Naive thymus-derived CD4-positive, alpha-beta T cell (primary cell): ENCODE measurements at regions not wholly inside any gene's neighbourhood (a gene's known extent, or its start where the extent isn't known, plus 50 kb on each side); places are given as distances from the start of the nearest gene placed in this dataset.
"Not testable (repeated sequence)": the region's sequence is repeated elsewhere in the genome, so short reads cannot be mapped to it uniquely, and the experiment has no call there.

Experiments
- ATAC-seq: fragments of 150-1000 bp; cut with Tn5 transposase; 2 replicates; pipeline ENCODE4 v1.10.0; 2021; ENCODE audit warnings: mild to moderate bottlenecking, moderate library complexity
- CTCF ChIA-PET: fragments of 350-600 bp; sonication (Branson Sonifier 250); formaldehyde crosslinking; loops from one replicate; lab custom pipeline; 2021; ENCODE audit warnings: antibody characterized with exemption; lab: Charles Lee
- POLR2A ChIA-PET: fragments of 350-600 bp; sonication (Branson Sonifier 250); formaldehyde crosslinking; loops from one replicate; lab custom pipeline; 2021; ENCODE audit warnings: antibody characterized with exemption, inconsistent platforms; lab: Charles Lee
- DNase-seq, 9 donors: peaks; one replicate each; pipeline versions ENCODE4 v3.0.0 to v3.0.0-alpha.2; 2020 to 2022; ENCODE audit warnings: mixed read lengths in 1 of 9
- H3K27ac ChIP-seq: one replicate; pipeline ENCODE4 v1.7.0; 2013; ENCODE audit warnings: mild to moderate bottlenecking, low read depth, low read length, moderate library complexity
- H3K27me3 ChIP-seq, 2 donors: one replicate each; pipeline ENCODE4 v1.7.0; 2013; ENCODE audit warnings: low read length in 2 of 2, mild to moderate bottlenecking in 2 of 2, moderate library complexity in 2 of 2; ENCODE audit not compliant: control insufficient read depth in 2 of 2, insufficient read depth in 2 of 2
- H3K36me3 ChIP-seq, 3 experiments: 1 replicate in 2 of 3; 2 replicates in 1 of 3; pipeline ENCODE4 v1.7.0; 2013; ENCODE audit warnings: low read length in 3 of 3, mild to moderate bottlenecking in 3 of 3, moderate library complexity in 1 of 3; ENCODE audit not compliant: insufficient read depth in 3 of 3, control insufficient read depth in 2 of 3
- H3K4me1 ChIP-seq, 2 donors: one replicate each; pipeline ENCODE4 v1.7.0; 2013; ENCODE audit warnings: low read length in 2 of 2, mild to moderate bottlenecking in 2 of 2, moderate library complexity in 1 of 2; ENCODE audit not compliant: control insufficient read depth in 2 of 2, insufficient read depth in 2 of 2
- H3K4me3 ChIP-seq: 2 replicates; pipeline ENCODE4 v1.7.0; 2013; ENCODE audit warnings: mild to moderate bottlenecking, low read length
- H3K9me3 ChIP-seq, 3 experiments: 1 replicate in 2 of 3; 2 replicates in 1 of 3; pipeline ENCODE4 v1.7.0; 2013; ENCODE audit warnings: low read length in 3 of 3; ENCODE audit not compliant: control insufficient read depth in 2 of 3
- H3K27ac Mint-ChIP-seq, 9 donors: one replicate each; pipeline ENCODE4 v1.8.0; 2020 to 2022; ENCODE audit warnings: mixed read lengths in 9 of 9, mild to moderate bottlenecking in 8 of 9, moderate library complexity in 5 of 9, inconsistent platforms in 2 of 9
- H3K27me3 Mint-ChIP-seq, 5 donors: one replicate each; pipeline ENCODE4 v1.8.0; 2021 to 2022; ENCODE audit warnings: mixed read lengths in 5 of 5, mild to moderate bottlenecking in 1 of 5
- H3K36me3 Mint-ChIP-seq, 5 donors: one replicate each; pipeline ENCODE4 v1.8.0; 2020 to 2022; ENCODE audit warnings: mixed read lengths in 5 of 5, mild to moderate bottlenecking in 3 of 5, inconsistent platforms in 1 of 5
- H3K4me1 Mint-ChIP-seq, 7 donors: one replicate each; pipeline ENCODE4 v1.8.0; 2020 to 2022; ENCODE audit warnings: mixed read lengths in 7 of 7, mild to moderate bottlenecking in 3 of 7, inconsistent platforms in 1 of 7
- H3K4me3 Mint-ChIP-seq, 10 donors: one replicate each; pipeline ENCODE4 v1.8.0; 2020 to 2022; ENCODE audit warnings: mild to moderate bottlenecking in 10 of 10, mixed read lengths in 10 of 10, moderate library complexity in 6 of 10, inconsistent platforms in 2 of 10
- H3K9me3 Mint-ChIP-seq, 11 donors: one replicate each; pipeline ENCODE4 v1.8.0; 2020 to 2022; ENCODE audit warnings: mixed read lengths in 11 of 11, mild to moderate bottlenecking in 4 of 11, inconsistent platforms in 1 of 11, moderate library complexity in 1 of 11
- intact Hi-C, 2 donors: fragments of 100-400 bp; cut with micrococcal nuclease; formaldehyde crosslinking; loops; one replicate each; pipeline ENCODE4 v1.15.1; 2023

- Mint-ChIP-seq H3K4me3 (no peak overlapping the region), H3K27ac (no peak overlapping the region), H3K27me3 (no peaks in the 10 kb centered on the region), H3K4me1 (no peaks in the 10 kb centered on the region), H3K9me3 (peaks cover 3 to 27% (median 12%) of the 10 kb centered on the region in 11 donors), H3K36me3 (no peaks in the 10 kb centered on the region)
- POLR2A ChIA-PET: no interaction called here
- Histone ChIP-seq H3K27ac (no peak overlapping the region), H3K9me3 (no peaks in the 10 kb centered on the region), H3K27me3 (no peaks in the 10 kb centered on the region), H3K4me3 (no peak overlapping the region), H3K4me1 (no peaks in the 10 kb centered on the region), H3K36me3 (no peaks in the 10 kb centered on the region)
- CTCF ChIA-PET: no interaction called here
- DNase-seq (no peak), ATAC-seq (no peak)
- intact Hi-C loops: no loop called here
Measured at GRCh38 chr3:80929576-80929975, 831.9 kb downstream of the GBE1 start.

- H3K27me3 ChIP-seq: no peaks in the 10 kb centered on the region
- no peaks in the 10 kb centered on the region for H3K36me3 ChIP-seq
- intact Hi-C loops: no loop called here
- no peak overlapping the region for H3K4me3 ChIP-seq
- H3K4me1 Mint-ChIP-seq: no peaks in the 10 kb centered on the region
- no peaks in the 10 kb centered on the region for H3K36me3 Mint-ChIP-seq
- CTCF ChIA-PET: no interaction called here
- DNase-seq (no peak), ATAC-seq (no peak)
- no peaks in the 10 kb centered on the region for H3K9me3 ChIP-seq
- no peak overlapping the region for H3K27ac Mint-ChIP-seq
- POLR2A ChIA-PET: no interaction called here
- H3K4me3 Mint-ChIP-seq: no peak overlapping the region
- no peaks in the 10 kb centered on the region for H3K4me1 ChIP-seq
- H3K27me3 Mint-ChIP-seq: no peaks in the 10 kb centered on the region
- peaks cover 0 to 6% (median 0%) of the 10 kb centered on the region in 11 donors for H3K9me3 Mint-ChIP-seq
- no peak overlapping the region for H3K27ac ChIP-seq
Measured at GRCh38 chr3:80914854-80915253, 846.6 kb downstream of the GBE1 start.

- Histone ChIP-seq H3K36me3 (no peaks in the 10 kb centered on the region), H3K4me3 (no peak overlapping the region), H3K27me3 (no peaks in the 10 kb centered on the region), H3K27ac (no peak overlapping the region), H3K9me3 (no peaks in the 10 kb centered on the region), H3K4me1 (no peaks in the 10 kb centered on the region)
- Mint-ChIP-seq H3K9me3 (peaks cover 2 to 24% (median 9%) of the 10 kb centered on the region in 11 donors), H3K4me3 (no peak overlapping the region), H3K27me3 (no peaks in the 10 kb centered on the region), H3K4me1 (no peaks in the 10 kb centered on the region), H3K27ac (no peak overlapping the region), H3K36me3 (no peaks in the 10 kb centered on the region)
- ChIA-PET CTCF (no interaction called here), POLR2A (no interaction called here)
- intact Hi-C loops: no loop called here
- ATAC-seq: no peak
- no peak for DNase-seq
Measured at GRCh38 chr3:80898211-80898610, 863.2 kb downstream of the GBE1 start.

- POLR2A ChIA-PET, H3K4me3 Mint-ChIP-seq, H3K4me3 ChIP-seq, H3K36me3 Mint-ChIP-seq, intact Hi-C loops, H3K27ac ChIP-seq, H3K4me1 ChIP-seq, DNase-seq, H3K27me3 ChIP-seq, ATAC-seq, H3K36me3 ChIP-seq, H3K9me3 ChIP-seq, H3K27ac Mint-ChIP-seq, CTCF ChIA-PET, H3K4me1 Mint-ChIP-seq, H3K27me3 Mint-ChIP-seq: not testable (repeated sequence)
- H3K9me3 Mint-ChIP-seq: peaks cover 2 to 24% (median 9%) of the 10 kb centered on the region in 11 donors
Measured at GRCh38 chr3:80897005-80897404, 864.4 kb downstream of the GBE1 start.

GRCh38 chr3:80890571-80890970 lies 870.9 kb downstream of the GBE1 start:
- Histone ChIP-seq H3K4me3 (no peak overlapping the region), H3K36me3 (no peaks in the 10 kb centered on the region), H3K27ac (no peak overlapping the region), H3K9me3 (no peaks in the 10 kb centered on the region), H3K4me1 (no peaks in the 10 kb centered on the region), H3K27me3 (no peaks in the 10 kb centered on the region)
- no peaks in the 10 kb centered on the region for H3K36me3 Mint-ChIP-seq
- H3K4me1 Mint-ChIP-seq: no peaks in the 10 kb centered on the region
- ATAC-seq: no peak
- no peak overlapping the region for H3K27ac Mint-ChIP-seq
- H3K27me3 Mint-ChIP-seq: no peaks in the 10 kb centered on the region
- no peak for DNase-seq
- intact Hi-C loops: no loop called here
- CTCF ChIA-PET: no interaction called here
- H3K9me3 Mint-ChIP-seq: peaks cover 1 to 29% (median 12%) of the 10 kb centered on the region in 11 donors
- H3K4me3 Mint-ChIP-seq: no peak overlapping the region
- POLR2A ChIA-PET: no interaction called here

- Mint-ChIP-seq H3K27ac (no peak overlapping the region), H3K4me3 (no peak overlapping the region)
- CTCF ChIA-PET: interaction anchor here (0.6 kb wide), 1 partner anchor 564 kb away, joined by 3 read pairs; no protein-coding TSS in a partner anchor
Measured at GRCh38 chr3:80889535-80889934, 871.9 kb downstream of the GBE1 start.

GRCh38 chr3:80870476-80871041 lies 890.9 kb downstream of the GBE1 start:
- no peaks in the 10 kb centered on the region for H3K27me3 Mint-ChIP-seq
- H3K36me3 Mint-ChIP-seq: no peaks in the 10 kb centered on the region
- H3K4me3 Mint-ChIP-seq: no peak overlapping the region
- POLR2A ChIA-PET: no interaction called here
- ATAC-seq (no peak), DNase-seq (no peak)
- no peak overlapping the region for H3K27ac Mint-ChIP-seq
- Histone ChIP-seq H3K27me3 (no peaks in the 10 kb centered on the region), H3K4me3 (no peak overlapping the region), H3K36me3 (no peaks in the 10 kb centered on the region), H3K9me3 (peaks cover 0 to 9% (median 0%) of the 10 kb centered on the region in 3 experiments), H3K27ac (no peak overlapping the region), H3K4me1 (no peaks in the 10 kb centered on the region)
- intact Hi-C loops: no loop called here
- H3K9me3 Mint-ChIP-seq: peaks cover 2 to 28% (median 14%) of the 10 kb centered on the region in 11 donors
- CTCF ChIA-PET: interaction anchor here (0.6 kb wide), 1 partner anchor 11 kb away, joined by 4 read pairs; no protein-coding TSS in a partner anchor
- H3K4me1 Mint-ChIP-seq: no peaks in the 10 kb centered on the region

More at GRCh38 chr3:80889535-80889934, 871.9 kb downstream of the GBE1 start:
- Histone ChIP-seq H3K27me3 (no peaks in the 10 kb centered on the region), H3K4me1 (no peaks in the 10 kb centered on the region), H3K4me3 (no peak overlapping the region), H3K27ac (no peak overlapping the region), H3K36me3 (no peaks in the 10 kb centered on the region), H3K9me3 (no peaks in the 10 kb centered on the region)
- Mint-ChIP-seq H3K36me3 (no peaks in the 10 kb centered on the region), H3K9me3 (peaks cover 1 to 34% (median 12%) of the 10 kb centered on the region in 11 donors), H3K4me1 (no peaks in the 10 kb centered on the region), H3K27me3 (no peaks in the 10 kb centered on the region)
- POLR2A ChIA-PET: no interaction called here
- DNase-seq (no peak), ATAC-seq (no peak)
- intact Hi-C loops: no loop called here
